K562 (cell line): ENCODE measurements at regions not wholly inside any gene's neighbourhood (a gene's known extent, or its start where the extent isn't known, plus 50 kb on each side); places are given as distances from the start of the nearest gene placed in this dataset.

ENCODE experiments used
- ATAC-seq: fragments of 200-7000 bp; cut with Tn5 transposase; 3 replicates; pipeline ENCODE4 v1.9.1; 2020; ENCODE audit warnings: moderate library complexity
- BruUV-seq: library from RNA; stranded (reverse); fragments of 400-500 nt; replicated peaks from 2 replicates; lab custom pipeline; 2021; lab: Mats Ljungman, UMichigan
- CTCF ChIA-PET: fragments of 300-600 bp; formaldehyde crosslinking; extraction: SDS; loops from one replicate; lab custom pipeline; 2021; ENCODE audit warnings: low intra/inter-chr PET ratio; lab: Yijun Ruan, JAX
- POLR2A ChIA-PET: fragments of 300-600, 350-650 bp; sonication (Branson Sonifier 250); formaldehyde crosslinking; extraction: SDS; loops from one replicate; lab custom pipeline; 2021; ENCODE audit warnings: antibody characterized with exemption, inconsistent platforms; lab: Yijun Ruan, JAX
- DNase-seq, 4 experiments: peaks; one replicate each; pipeline versions ENCODE4 v3.0.0 to v3.0.0-alpha.2; 2011 to 2018; ENCODE audit warnings: low spot score in 3 of 4, mixed read lengths in 3 of 4; ENCODE audit errors: extremely low read depth in 1 of 4
- FAIRE-seq: peaks from 2 replicates; lab custom pipeline; 2011; peaks lifted over from hg19 to GRCh38; lab: Jason Lieb, UNC
- H2AFZ ChIP-seq: 2 replicates; pipeline ENCODE4 v1.6.0; 2011; ENCODE audit warnings: low read depth, low read length, control low read depth, inconsistent platforms
- H3K27ac ChIP-seq: fragments of 200-600 bp; 3 replicates; pipeline ENCODE4 v1.8.0; 2011; ENCODE audit warnings: low read depth, mild to moderate bottlenecking, control low read depth, inconsistent platforms, low read length, moderate library complexity, mixed read lengths; ENCODE audit errors: extremely low read depth
- H3K27me3 ChIP-seq, 2 experiments: fragments of 300-600 bp in 1 of 2; 2 replicates in 1 of 2; 3 replicates in 1 of 2; pipeline versions ENCODE4 v1.6.0 to v1.8.0; 2011; ENCODE audit warnings: inconsistent platforms in 2 of 2, low read length in 2 of 2, mild to moderate bottlenecking in 1 of 2, mixed read lengths in 1 of 2, moderate library complexity in 1 of 2; ENCODE audit not compliant: control insufficient read depth in 2 of 2, insufficient read depth in 2 of 2
- H3K36me3 ChIP-seq: fragments of 300-600 bp; 3 replicates; pipeline ENCODE4 v1.8.0; 2011; ENCODE audit warnings: mild to moderate bottlenecking, low read length, inconsistent platforms; ENCODE audit not compliant: control insufficient read depth, insufficient read depth
- H3K4me1 ChIP-seq, 2 experiments: fragments of 200-600 bp in 1 of 2; replicated peaks in 1 of 2; 2 replicates in 1 of 2; 3 replicates in 1 of 2; pipeline versions ENCODE4 v1.5.1 to v1.8.0; 2011; ENCODE audit warnings: inconsistent platforms in 2 of 2, low read length in 2 of 2, mild to moderate bottlenecking in 1 of 2, mixed read lengths in 1 of 2, moderate library complexity in 1 of 2; ENCODE audit not compliant: control insufficient read depth in 2 of 2, insufficient read depth in 2 of 2
- H3K4me2 ChIP-seq: 2 replicates; pipeline ENCODE4 v1.6.1; 2011; ENCODE audit warnings: low read length, control low read depth, inconsistent platforms, mixed read lengths; ENCODE audit not compliant: insufficient read depth
- H3K4me3 ChIP-seq: fragments of 200-600 bp; sonication (generic), shearing (Covaris generic); 2 replicates; pipeline ENCODE4 v1.5.1; 2016; ENCODE audit warnings: control low read depth, inconsistent platforms
- H3K79me2 ChIP-seq: fragments of 200-600 bp; 3 replicates; pipeline ENCODE4 v1.8.0; 2011; ENCODE audit warnings: low read length, inconsistent platforms; ENCODE audit not compliant: control insufficient read depth, insufficient read depth
- H3K9ac ChIP-seq, 2 experiments: 2 replicates each; pipeline versions ENCODE4 v1.6.0 to v1.6.1; 2011; ENCODE audit warnings: low read depth in 2 of 2, low read length in 2 of 2, control low read depth in 1 of 2, inconsistent platforms in 1 of 2, mild to moderate bottlenecking in 1 of 2, mixed read lengths in 1 of 2; ENCODE audit not compliant: insufficient read depth in 1 of 2
- H3K9me1 ChIP-seq: one replicate; pipeline ENCODE4 v1.6.0; 2011; ENCODE audit warnings: inconsistent platforms, mild to moderate bottlenecking, low read length, moderate library complexity; ENCODE audit not compliant: control insufficient read depth, insufficient read depth
- H3K9me3 ChIP-seq: replicated peaks from 2 replicates; pipeline ENCODE4 v1.5.1; 2011; ENCODE audit warnings: low read depth, low read length, inconsistent platforms; ENCODE audit not compliant: control insufficient read depth, insufficient read depth
- H4K20me1 ChIP-seq: replicated peaks from 2 replicates; pipeline ENCODE4 v1.6.1; 2011; ENCODE audit warnings: low read length, inconsistent platforms, mixed read lengths; ENCODE audit not compliant: control insufficient read depth, insufficient read depth
- ADNP ChIP-seq: fragments of 200-800 bp; sonication (Bioruptor generic); IDR thresholded peaks from 2 replicates; pipeline ENCODE4 v1.6.1; 2016; ENCODE audit warnings: missing genetic modification characterization, missing compliant biosample characterization
- ASH1L ChIP-seq: fragments of 450-650 bp; IDR thresholded peaks from 2 replicates; pipeline ENCODE4 v1.6.1; 2018; ENCODE audit warnings: borderline replicate concordance, mild to moderate bottlenecking, low read depth; ENCODE audit not compliant: partially characterized antibody
- ERF ChIP-seq: fragments of 450-650 bp; formaldehyde crosslinking; IDR thresholded peaks from 2 replicates; pipeline ENCODE4 v1.4.0; 2020; ENCODE audit warnings: mild to moderate bottlenecking, mixed read lengths
- HDAC1 ChIP-seq, 2 experiments: fragments of 450-650 bp; IDR thresholded peaks; 2 replicates each; pipeline ENCODE4 v1.6.1; 2016 to 2017; ENCODE audit warnings: inconsistent platforms in 1 of 2, mild to moderate bottlenecking in 1 of 2, moderate library complexity in 1 of 2
- MCM7 ChIP-seq, 2 experiments: fragments of 450-650 bp; IDR thresholded peaks; 2 replicates each; pipeline ENCODE4 v1.6.1; 2016 to 2018
- MECOM ChIP-seq: fragments of 250-450 bp; sonication (Bioruptor Pico); IDR thresholded peaks from 2 replicates; pipeline ENCODE4 v1.8.0; 2022; ENCODE audit warnings: inconsistent platforms
- MNT ChIP-seq, 2 experiments: fragments of 450-650 bp; conservative IDR thresholded peaks; 2 replicates each; pipeline ENCODE4 v1.6.1; 2017; ENCODE audit warnings: mild to moderate bottlenecking in 2 of 2, moderate library complexity in 2 of 2
- PKNOX1 ChIP-seq: fragments of 450-650 bp; IDR thresholded peaks from 2 replicates; pipeline ENCODE4 v1.6.1; 2016
- SETDB1 ChIP-seq: IDR thresholded peaks from one replicate; pipeline ENCODE4 v1.6.1; 2012; ENCODE audit warnings: low read length, control low read depth, inconsistent platforms
- SMARCA5 ChIP-seq: fragments of 450-650 bp; IDR thresholded peaks from 2 replicates; pipeline ENCODE4 v1.6.1; 2016
- ZBTB26 ChIP-seq: fragments of 450-650 bp; formaldehyde crosslinking; IDR thresholded peaks from 2 replicates; pipeline ENCODE4 v1.4.0; 2022; ENCODE audit warnings: missing genetic modification characterization
- ZNF408 ChIP-seq: fragments of 250-450 bp; sonication (Bioruptor Pico); IDR thresholded peaks from 2 replicates; pipeline ENCODE4 v1.4.0; 2020; ENCODE audit warnings: low read depth, mild to moderate bottlenecking, moderate library complexity
- ZNF551 ChIP-seq: fragments of 250-450 bp; sonication (Bioruptor Pico); IDR thresholded peaks from 2 replicates; pipeline ENCODE4 v1.5.0; 2021; ENCODE audit warnings: mild to moderate bottlenecking, moderate library complexity
- WGBS: fragments of 100-300 bp; shearing (Covaris generic); methylation state at CpG from one replicate; pipeline ENCODE4 v1.1.6; 2016; ENCODE audit warnings: low coverage, mixed read lengths; ENCODE audit not compliant: insufficient coverage; ENCODE audit errors: missing lambda C conversion rate; 5-methylcytosine and 5-hydroxymethylcytosine counted together
- in situ Hi-C: fragments of 300-500 bp; cut with MboI; formaldehyde crosslinking; loops from 4 replicates; pipeline ENCODE4 v1.15.0; 2018; ENCODE audit warnings: inconsistent platforms, mixed read lengths
- intact Hi-C: fragments of 100-400 bp; cut with micrococcal nuclease; formaldehyde crosslinking; loops from 2 replicates; pipeline ENCODE4 v1.14.2; 2022

- no peak for TF ChIP-seq SETDB1
- no peak for TF ChIP-seq SMARCA5
- no peak for TF ChIP-seq ZNF408 (CRISPR knock-in tag)
- TF ChIP-seq ASH1L, result no peak
Observed at GRCh38 chr20:10812759-10813327, 139.0 kb upstream of the JAG1 start (continued).

- no peak overlapping the region for H3K4me3 ChIP-seq
- in situ Hi-C loops (no loop called here), intact Hi-C loops (no loop called here)
- H3K27me3 ChIP-seq, result no peaks in the 10 kb centered on the region
- H4K20me1 ChIP-seq, result no peaks in the 10 kb centered on the region
- DNase-seq, result no peak
- H3K9me3 ChIP-seq, result no peaks in the 10 kb centered on the region
- no TSS peak for BruUV-seq
- H3K79me2 ChIP-seq, result no peaks in the 10 kb centered on the region
- no peaks in the 10 kb centered on the region for H3K36me3 ChIP-seq
- no peak overlapping the region for H3K27ac ChIP-seq
- H3K9me1 ChIP-seq, result no peaks in the 10 kb centered on the region
- ChIA-PET POLR2A (no interaction called here), CTCF (no interaction called here)
- no peak for FAIRE-seq
- ATAC-seq, result no peak
- H2AFZ ChIP-seq, result no peak overlapping the region
- TF ChIP-seq ZNF551 (CRISPR knock-in tag) (no peak), MNT (conservative IDR thresholded peaks at IDR 0.05) (no peak), MECOM (no peak), PKNOX1 (no peak), HDAC1 (IDR thresholded peaks at IDR 0.05) (no peak), MCM7 (IDR thresholded peaks at IDR 0.05) (no peak), ZBTB26 (CRISPR knock-in tag) (no peak), ADNP (tag) (no peak), ERF (no peak)
- H3K9ac ChIP-seq, result no peak overlapping the region
- H3K4me2 ChIP-seq, result no peak overlapping the region
- 0% methylated on average over 3 of the region's 3 CpGs for WGBS
- H3K4me1 ChIP-seq, result no peaks in the 10 kb centered on the region
Observed at GRCh38 chr20:10823585-10823984, 149.8 kb upstream of the JAG1 start.
